H9 (cell line): ENCODE measurements at regions not wholly inside any gene's neighbourhood (a gene's known extent, or its start where the extent isn't known, plus 50 kb on each side); places are given as distances from the start of the nearest gene placed in this dataset.

ENCODE experiments used
- DNase-seq: peaks from one replicate; pipeline ENCODE4 v3.0.0-alpha.2; 2017
- H2AFZ ChIP-seq: one replicate; pipeline ENCODE4 v1.6.1; 2013; ENCODE audit warnings: mild to moderate bottlenecking, low read length, control low read depth, moderate library complexity
- H2AK5ac ChIP-seq: 2 replicates; pipeline ENCODE4 v1.6.1; 2013; ENCODE audit warnings: low read length, control low read depth, mixed read lengths; ENCODE audit not compliant: insufficient read length
- H2BK120ac ChIP-seq: one replicate; pipeline ENCODE4 v1.6.1; 2013; ENCODE audit warnings: low read depth, mild to moderate bottlenecking, low read length, control low read depth, inconsistent platforms; ENCODE audit not compliant: poor library complexity, severe bottlenecking
- H2BK12ac ChIP-seq: 2 replicates; pipeline ENCODE4 v1.6.1; 2013; ENCODE audit warnings: low read length, control low read depth, mixed read lengths, low read depth; ENCODE audit not compliant: insufficient read length
- H2BK15ac ChIP-seq: 2 replicates; pipeline ENCODE4 v1.6.1; 2013; ENCODE audit warnings: low read depth, low read length, control low read depth
- H2BK20ac ChIP-seq: one replicate; pipeline ENCODE4 v1.6.1; 2013; ENCODE audit warnings: low read depth, mild to moderate bottlenecking, low read length, control low read depth, inconsistent platforms; ENCODE audit not compliant: poor library complexity, severe bottlenecking
- H2BK5ac ChIP-seq: 2 replicates; pipeline ENCODE4 v1.6.1; 2013; ENCODE audit warnings: low read length, control low read depth, mixed read lengths; ENCODE audit not compliant: insufficient read length
- H3K14ac ChIP-seq: 2 replicates; pipeline ENCODE4 v1.6.1; 2013; ENCODE audit warnings: low read length, control low read depth; ENCODE audit not compliant: insufficient read depth
- H3K18ac ChIP-seq: 2 replicates; pipeline ENCODE4 v1.6.1; 2013; ENCODE audit warnings: low read depth, mild to moderate bottlenecking, mixed read lengths, low read length, control low read depth; ENCODE audit not compliant: insufficient read length
- H3K23ac ChIP-seq: 2 replicates; pipeline ENCODE4 v1.6.1; 2013; ENCODE audit warnings: low read length, control low read depth, mixed read lengths, low read depth; ENCODE audit not compliant: insufficient read length
- H3K23me2 ChIP-seq: 2 replicates; pipeline ENCODE4 v1.6.1; 2013; ENCODE audit warnings: low read depth, mild to moderate bottlenecking, mixed read lengths, low read length, control low read depth; ENCODE audit not compliant: insufficient read length, poor library complexity, severe bottlenecking
- H3K27ac ChIP-seq: 2 replicates; pipeline ENCODE4 v1.5.1; 2013; ENCODE audit warnings: low read length, control low read depth, mixed read lengths, low read depth; ENCODE audit not compliant: insufficient read length
- H3K27me3 ChIP-seq: 2 replicates; pipeline ENCODE4 v1.6.1; 2013; ENCODE audit warnings: low read length, control low read depth, inconsistent platforms; ENCODE audit not compliant: insufficient read depth
- H3K4ac ChIP-seq: 2 replicates; pipeline ENCODE4 v1.6.1; 2013; ENCODE audit warnings: low read depth, mild to moderate bottlenecking, control low read depth, inconsistent platforms, low read length, moderate library complexity
- H3K4me1 ChIP-seq: 2 replicates; pipeline ENCODE4 v1.6.1; 2013; ENCODE audit warnings: low read length, control low read depth, inconsistent platforms; ENCODE audit not compliant: insufficient read depth
- H3K4me2 ChIP-seq: 2 replicates; pipeline ENCODE4 v1.6.1; 2013; ENCODE audit warnings: low read length, control low read depth, mixed read lengths; ENCODE audit not compliant: insufficient read length, insufficient read depth
- H3K56ac ChIP-seq: 2 replicates; pipeline ENCODE4 v1.6.1; 2013; ENCODE audit warnings: low read depth, mild to moderate bottlenecking, mixed read lengths, low read length, control low read depth; ENCODE audit not compliant: insufficient read length
- H3K79me1 ChIP-seq: 2 replicates; pipeline ENCODE4 v1.6.1; 2013; ENCODE audit warnings: low read depth, mild to moderate bottlenecking, moderate library complexity, low read length, control low read depth, inconsistent platforms; ENCODE audit not compliant: insufficient read depth, poor library complexity, severe bottlenecking
- H3K79me2 ChIP-seq: 2 replicates; pipeline ENCODE4 v1.6.1; 2013; ENCODE audit warnings: low read length, control low read depth, inconsistent platforms; ENCODE audit not compliant: insufficient read depth
- H3K9ac ChIP-seq: 2 replicates; pipeline ENCODE4 v1.6.1; 2013; ENCODE audit warnings: low read length, control low read depth, mixed read lengths; ENCODE audit not compliant: insufficient read length; ENCODE audit errors: extremely low read depth
- H3K9me3 ChIP-seq: one replicate; pipeline ENCODE4 v1.6.1; 2013; ENCODE audit warnings: low read depth, low read length, inconsistent platforms; ENCODE audit not compliant: control insufficient read depth
- H3T11ph ChIP-seq: one replicate; pipeline ENCODE4 v1.6.1; 2013; ENCODE audit warnings: mild to moderate bottlenecking, low read length, control low read depth, inconsistent platforms
- H4K20me1 ChIP-seq: one replicate; pipeline ENCODE4 v1.6.1; 2013; ENCODE audit not compliant: control insufficient read depth, insufficient read length, insufficient read depth
- H4K5ac ChIP-seq: 2 replicates; pipeline ENCODE4 v1.6.1; 2013; ENCODE audit warnings: low read depth, mild to moderate bottlenecking, mixed read lengths, low read length, control low read depth; ENCODE audit not compliant: insufficient read length
- H4K8ac ChIP-seq: replicated peaks from 2 replicates; pipeline ENCODE4 v1.6.1; 2013; ENCODE audit warnings: low read length, control low read depth, mixed read lengths, low read depth; ENCODE audit not compliant: insufficient read length
- H4K91ac ChIP-seq: 2 replicates; pipeline ENCODE4 v1.6.1; 2013; ENCODE audit warnings: low read depth, mild to moderate bottlenecking, moderate library complexity, mixed read lengths, low read length, control low read depth; ENCODE audit not compliant: insufficient read length
- H3K27ac Mint-ChIP-seq, 3 experiments: 2 replicates in 2 of 3; 3 replicates in 1 of 3; pipeline ENCODE4 v1.8.0; 2020 to 2021; ENCODE audit warnings: mixed read lengths in 3 of 3, mild to moderate bottlenecking in 1 of 3, moderate library complexity in 1 of 3
- H3K27me3 Mint-ChIP-seq: 2 replicates; pipeline ENCODE4 v1.8.0; 2021; ENCODE audit warnings: low read depth, mild to moderate bottlenecking, moderate library complexity, mixed read lengths
- H3K36me3 Mint-ChIP-seq, 3 experiments: 2 replicates in 2 of 3; 3 replicates in 1 of 3; pipeline ENCODE4 v1.8.0; 2020 to 2021; ENCODE audit warnings: low read depth in 3 of 3, mixed read lengths in 3 of 3; ENCODE audit not compliant: insufficient read depth in 1 of 3
- H3K4me1 Mint-ChIP-seq, 2 experiments: 2 replicates each; pipeline ENCODE4 v1.8.0; 2020; ENCODE audit warnings: mixed read lengths in 2 of 2
- H3K4me3 Mint-ChIP-seq, 2 experiments: 2 replicates in 1 of 2; 3 replicates in 1 of 2; pipeline ENCODE4 v1.8.0; 2020 to 2021; ENCODE audit warnings: mild to moderate bottlenecking in 2 of 2, mixed read lengths in 2 of 2, moderate library complexity in 1 of 2
- H3K9me3 Mint-ChIP-seq, 2 experiments: 2 replicates in 1 of 2; 3 replicates in 1 of 2; pipeline ENCODE4 v1.8.0; 2020; ENCODE audit warnings: mild to moderate bottlenecking in 2 of 2, mixed read lengths in 2 of 2, moderate library complexity in 1 of 2
- WGBS: extraction: QIAGEN DNeasy Blood & Tissue Kit; methylation state at CpG from one replicate; pipeline ENCODE4 v1.1.7; 2013; ENCODE audit warnings: missing lambda C conversion rate, low lambda C conversion rate, mixed read lengths; ENCODE audit not compliant: insufficient read length; ENCODE audit errors: extremely low coverage; 5-methylcytosine and 5-hydroxymethylcytosine counted together
- TF ChIP-seq, protein P1 (sequence below): fragments of 200-600 bp; sonication (generic); conservative IDR thresholded peaks from 3 replicates; pipeline ENCODE4 v1.8.0; 2021; ENCODE audit warnings: antibody characterized with exemption, mild to moderate bottlenecking

DNA sequence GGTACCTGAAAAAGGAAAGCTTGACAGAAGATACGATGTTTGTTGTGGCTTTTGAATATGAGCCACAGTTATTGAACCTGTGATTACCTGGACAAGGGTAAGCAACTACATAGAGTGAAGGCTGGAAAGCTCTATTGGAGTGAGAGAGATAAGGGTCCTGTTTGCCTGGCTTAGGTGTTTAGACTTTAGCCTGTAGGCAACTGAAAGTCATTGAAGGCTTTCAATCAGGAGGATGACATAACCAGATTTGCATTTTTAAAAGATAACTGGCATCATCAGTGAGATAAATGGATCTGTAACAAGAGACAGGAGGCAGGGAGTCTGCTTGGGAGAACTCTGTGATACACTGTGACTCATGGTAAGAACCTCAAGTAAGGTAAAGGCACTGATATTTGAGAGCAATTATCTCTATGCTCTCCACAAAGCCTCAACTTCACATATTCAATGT lies 128.9 kb upstream of the SOX5 start:
- H3K4me1 Mint-ChIP-seq = peaks cover 11 to 14% of the 10 kb centered on the region in 2 experiments
- no peak overlapping the region for H2BK15ac ChIP-seq
- H3K27me3 ChIP-seq = no peaks in the 10 kb centered on the region
- H2AK5ac ChIP-seq = no peak overlapping the region
- H3K56ac ChIP-seq = no peak overlapping the region
- H3K14ac ChIP-seq = no peak overlapping the region
- H3K4ac ChIP-seq = no peak overlapping the region
- no peak overlapping the region for H4K8ac ChIP-seq
- no peak overlapping the region for H3K27ac ChIP-seq
- no peak overlapping the region for H4K91ac ChIP-seq
- no peak overlapping the region for H3K23ac ChIP-seq
- no peak overlapping the region for H3K18ac ChIP-seq
- H3K23me2 ChIP-seq = no peaks in the 10 kb centered on the region
- H3K79me1 ChIP-seq = no peaks in the 10 kb centered on the region
- H3K4me1 ChIP-seq = no peaks in the 10 kb centered on the region; the same call in 1 of the 2 replicates
- no peak overlapping the region; a peak in 1 of 7 replicates for H3K27ac Mint-ChIP-seq
- H2BK120ac ChIP-seq = no peak overlapping the region
- H2AFZ ChIP-seq = no peak overlapping the region
- no peak overlapping the region for H3K9ac ChIP-seq
- no peak overlapping the region for H3K4me2 ChIP-seq
- H3K4me3 Mint-ChIP-seq = no peak overlapping the region
- H4K5ac ChIP-seq = no peak overlapping the region
- no CpG with 5 or more reads among the region's 1 CpG for WGBS
- H3K36me3 Mint-ChIP-seq = no peaks in the 10 kb centered on the region; a peak in 1 of 7 replicates
- no peak overlapping the region for H2BK12ac ChIP-seq
- no peak for DNase-seq
- TF ChIP-seq, protein P1, sequence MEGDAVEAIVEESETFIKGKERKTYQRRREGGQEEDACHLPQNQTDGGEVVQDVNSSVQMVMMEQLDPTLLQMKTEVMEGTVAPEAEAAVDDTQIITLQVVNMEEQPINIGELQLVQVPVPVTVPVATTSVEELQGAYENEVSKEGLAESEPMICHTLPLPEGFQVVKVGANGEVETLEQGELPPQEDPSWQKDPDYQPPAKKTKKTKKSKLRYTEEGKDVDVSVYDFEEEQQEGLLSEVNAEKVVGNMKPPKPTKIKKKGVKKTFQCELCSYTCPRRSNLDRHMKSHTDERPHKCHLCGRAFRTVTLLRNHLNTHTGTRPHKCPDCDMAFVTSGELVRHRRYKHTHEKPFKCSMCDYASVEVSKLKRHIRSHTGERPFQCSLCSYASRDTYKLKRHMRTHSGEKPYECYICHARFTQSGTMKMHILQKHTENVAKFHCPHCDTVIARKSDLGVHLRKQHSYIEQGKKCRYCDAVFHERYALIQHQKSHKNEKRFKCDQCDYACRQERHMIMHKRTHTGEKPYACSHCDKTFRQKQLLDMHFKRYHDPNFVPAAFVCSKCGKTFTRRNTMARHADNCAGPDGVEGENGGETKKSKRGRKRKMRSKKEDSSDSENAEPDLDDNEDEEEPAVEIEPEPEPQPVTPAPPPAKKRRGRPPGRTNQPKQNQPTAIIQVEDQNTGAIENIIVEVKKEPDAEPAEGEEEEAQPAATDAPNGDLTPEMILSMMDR = no peak
- H3K27me3 Mint-ChIP-seq = no peaks in the 10 kb centered on the region
- H3K9me3 ChIP-seq = no peaks in the 10 kb centered on the region
- no peak overlapping the region for H2BK5ac ChIP-seq
- H3T11ph ChIP-seq = no peak overlapping the region
- no peaks in the 10 kb centered on the region for H4K20me1 ChIP-seq
- no peaks in the 10 kb centered on the region for H3K79me2 ChIP-seq
- no peak overlapping the region for H2BK20ac ChIP-seq
- no peaks in the 10 kb centered on the region for H3K9me3 Mint-ChIP-seq
